Glomerular visceral epithelial cell (primary cell): ENCODE measurements at regions not wholly inside any gene's neighbourhood (a gene's known extent, or its start where the extent isn't known, plus 50 kb on each side); places are given as distances from the start of the nearest gene placed in this dataset.
"Not testable (repeated sequence)": the region's sequence is repeated elsewhere in the genome, so short reads cannot be mapped to it uniquely, and the experiment has no call there.

ENCODE experiments used
- DNase-seq: peaks from one replicate; pipeline ENCODE4 v3.0.0-alpha.2; 2016; ENCODE audit errors: extremely low spot score

- DNase-seq, result no peak
Observed at GRCh38 chr16:52787709-52788108, 240.8 kb upstream of the TOX3 start.

GRCh38 chr16:52786091-52786490 is 239.1 kb upstream of the TOX3 start:
- no peak for DNase-seq

GRCh38 chr16:52785653-52786052 is 238.7 kb upstream of the TOX3 start:
- DNase-seq, result no peak

GRCh38 chr16:52783616-52784015 is 236.7 kb upstream of the TOX3 start:
- no peak for DNase-seq

GRCh38 chr16:52781005-52781630 is 234.2 kb upstream of the TOX3 start:
- DNase-seq, result no peak

- no peak for DNase-seq
Observed at GRCh38 chr16:52773026-52773425, 226.1 kb upstream of the TOX3 start.

- no peak for DNase-seq
Observed at GRCh38 chr16:52770828-52771227, 223.9 kb upstream of the TOX3 start.

- DNase-seq, result no peak
Observed at GRCh38 chr16:52758473-52758855, 211.5 kb upstream of the TOX3 start.

- no peak for DNase-seq
Observed at GRCh38 chr16:52757746-52758472, 211.0 kb upstream of the TOX3 start.

- no peak for DNase-seq
Observed at GRCh38 chr16:52756812-52757517, 210.0 kb upstream of the TOX3 start.

GRCh38 chr16:52755396-52755795 is 208.5 kb upstream of the TOX3 start:
- no peak for DNase-seq

- DNase-seq, result no peak
Observed at GRCh38 chr16:52751035-52751434, 204.1 kb upstream of the TOX3 start.

- no peak for DNase-seq
Observed at GRCh38 chr16:52748741-52749140, 201.8 kb upstream of the TOX3 start.

GRCh38 chr16:52747088-52747595 is 200.2 kb upstream of the TOX3 start:
- DNase-seq, result no peak

- DNase-seq, result no peak
Observed at GRCh38 chr16:52743707-52744106, 196.8 kb upstream of the TOX3 start.

GRCh38 chr16:52742608-52743170 is 195.7 kb upstream of the TOX3 start:
- DNase-seq, result no peak

GRCh38 chr16:52742052-52742451 is 195.1 kb upstream of the TOX3 start:
- DNase-seq, result no peak

GRCh38 chr16:52741351-52741750 is 194.4 kb upstream of the TOX3 start:
- DNase-seq, result no peak

- no peak for DNase-seq
Observed at GRCh38 chr16:52740766-52741165, 193.8 kb upstream of the TOX3 start.

GRCh38 chr16:52740333-52740732 is 193.4 kb upstream of the TOX3 start:
- DNase-seq, result no peak

GRCh38 chr16:52738992-52739391 is 192.0 kb upstream of the TOX3 start:
- DNase-seq, result not testable (repeated sequence)

- DNase-seq, result no peak
Observed at GRCh38 chr16:52731219-52731875, 184.4 kb upstream of the TOX3 start.
